Umbilical cord (tissue), 1 donor: ENCODE measurements at regions not wholly inside any gene's neighbourhood (a gene's known extent, or its start where the extent isn't known, plus 50 kb on each side); places are given as distances from the start of the nearest gene placed in this dataset.

ENCODE experiments used
- DNase-seq: peaks from one replicate; pipeline ENCODE4 v3.0.0-alpha.2; 2015; ENCODE audit warnings: low spot score

- DNase-seq = no peak
Observed at GRCh38 chr16:50925758-50926357, 184.0 kb downstream of the CYLD start.

- no peak for DNase-seq
Observed at GRCh38 chr16:50924759-50925545, 183.1 kb downstream of the CYLD start.

DNA sequence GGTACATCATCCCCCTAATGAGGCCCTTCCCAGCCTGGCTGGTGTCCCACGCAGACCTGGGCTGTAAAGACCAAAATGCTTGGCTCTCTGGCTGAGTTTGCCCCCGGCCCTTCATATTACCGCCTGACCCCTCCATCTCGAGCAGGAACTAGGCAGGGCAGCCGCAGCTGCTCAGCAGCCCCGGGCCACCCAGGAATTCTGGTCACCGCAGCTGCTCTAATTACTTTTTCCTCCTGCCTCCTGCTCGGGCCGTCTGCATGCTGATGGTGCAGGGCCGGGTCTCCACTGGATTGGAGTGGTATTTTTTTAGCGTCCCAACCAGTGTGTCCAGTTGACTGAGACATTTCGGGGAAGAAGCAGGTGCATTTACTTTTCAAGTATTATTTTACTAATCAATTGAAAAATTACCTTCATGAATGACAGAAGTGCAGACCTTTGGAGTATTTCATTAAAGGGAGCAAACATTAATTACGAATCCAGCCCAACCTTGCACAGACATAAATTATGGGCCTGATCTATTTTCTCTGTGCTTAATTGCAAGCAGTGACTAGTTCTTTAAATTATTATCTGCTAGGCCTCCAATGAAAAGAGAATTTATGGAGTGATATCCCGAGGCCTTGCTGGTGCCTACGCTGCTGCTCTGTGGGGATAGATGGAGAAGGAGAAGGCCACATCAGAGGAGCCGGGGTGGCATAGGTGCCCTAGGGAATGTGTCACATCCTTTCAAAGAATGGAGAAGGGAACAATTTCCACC, 176.2 kb downstream of the CYLD start:
- DNase-seq = no peak

- no peak for DNase-seq
Observed at GRCh38 chr16:50916040-50916439, 174.2 kb downstream of the CYLD start.

GRCh38 chr16:50915120-50915519, 173.2 kb downstream of the CYLD start:
- DNase-seq = no peak

GRCh38 chr16:50910736-50911100, 168.8 kb downstream of the CYLD start:
- DNase-seq = peak; percentile 28

- no peak for DNase-seq
Observed at GRCh38 chr16:50909831-50910735, 168.2 kb downstream of the CYLD start.

- DNase-seq = no peak
Observed at GRCh38 chr16:50908468-50908867, 166.6 kb downstream of the CYLD start.

- DNase-seq = no peak
Observed at GRCh38 chr16:50906454-50906853, 164.6 kb downstream of the CYLD start.

GRCh38 chr16:50902457-50902856, 160.6 kb downstream of the CYLD start:
- no peak for DNase-seq

GRCh38 chr16:50901062-50901461, 159.2 kb downstream of the CYLD start:
- DNase-seq = no peak

GRCh38 chr16:50900391-50900942, 158.6 kb downstream of the CYLD start:
- DNase-seq = no peak

DNA sequence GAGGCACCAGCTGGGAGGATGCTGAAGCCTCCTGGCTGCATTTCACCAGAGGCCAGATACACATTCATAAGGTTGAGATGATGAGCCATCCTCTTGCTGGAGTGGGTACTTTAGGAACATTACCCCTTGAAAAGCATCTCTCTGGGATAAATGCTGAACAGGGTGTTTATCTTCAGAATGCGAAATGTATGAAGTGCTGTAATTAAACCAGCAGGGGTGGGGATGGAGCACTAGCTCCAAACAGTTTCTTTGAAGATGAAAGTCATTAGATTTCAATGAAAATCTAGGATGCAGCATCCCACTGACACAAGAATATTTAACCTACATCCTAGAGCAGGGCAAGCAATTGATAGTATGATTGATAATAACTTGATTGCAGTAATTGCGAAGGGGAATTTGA, 158.1 kb downstream of the CYLD start:
- no peak for DNase-seq

DNA sequence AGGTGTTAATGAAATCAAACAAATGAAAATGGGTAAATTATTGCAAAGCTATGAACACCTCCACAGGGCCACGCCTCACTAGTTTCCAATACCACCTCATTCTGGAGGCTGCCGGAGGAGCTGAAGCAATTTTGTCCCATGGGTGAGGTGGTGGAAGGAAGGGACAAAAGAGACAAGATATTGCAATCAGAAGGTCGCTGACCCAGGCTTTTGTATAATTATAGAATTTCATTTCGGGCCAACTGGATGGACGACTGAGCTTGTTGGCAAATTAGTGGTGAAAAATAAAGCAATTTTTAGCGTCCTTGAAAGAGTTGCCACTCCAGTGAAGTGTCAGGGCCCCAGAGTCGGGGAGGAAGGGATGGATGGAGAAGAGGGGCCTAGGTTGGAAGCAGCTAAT, 147.9 kb downstream of the CYLD start:
- no peak for DNase-seq

GRCh38 chr16:50889276-50889675, 147.4 kb downstream of the CYLD start:
- no peak for DNase-seq

DNA sequence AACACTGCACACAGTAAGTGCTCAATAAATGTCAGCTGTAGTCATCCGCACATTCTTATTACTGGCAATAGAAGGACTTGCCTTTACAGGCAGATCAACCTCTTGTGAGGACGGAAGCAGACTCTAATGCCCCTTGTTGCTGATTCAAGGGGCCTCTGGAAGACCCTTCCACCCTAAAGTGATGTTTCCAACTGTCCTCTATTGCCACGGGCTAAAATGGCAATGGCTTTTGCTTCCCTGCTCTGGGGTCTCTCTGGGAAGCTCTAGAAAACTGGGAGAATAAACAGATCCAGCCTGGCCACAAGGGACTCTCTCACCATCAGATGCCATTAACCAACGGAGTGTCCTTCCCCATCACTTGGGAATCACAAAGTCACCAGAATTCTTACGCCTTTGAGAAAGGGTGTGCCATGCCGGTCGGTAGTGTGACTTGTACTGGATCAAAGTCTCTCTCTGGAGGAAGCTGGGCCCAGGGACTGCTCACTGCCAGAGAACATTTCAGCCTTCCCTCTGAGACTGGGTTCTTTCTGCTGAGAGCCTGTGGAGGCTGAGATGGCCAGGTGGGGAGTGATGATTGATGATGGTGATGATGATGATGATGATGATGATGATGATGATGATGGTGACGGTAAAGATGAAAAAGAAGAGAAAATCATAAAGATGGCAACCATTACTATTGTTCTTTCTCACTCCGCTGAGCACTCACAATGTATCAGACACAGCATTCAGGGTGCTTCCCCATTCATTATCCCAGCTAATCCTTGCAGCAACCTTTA, 146.8 kb downstream of the CYLD start:
- DNase-seq = no peak

DNA sequence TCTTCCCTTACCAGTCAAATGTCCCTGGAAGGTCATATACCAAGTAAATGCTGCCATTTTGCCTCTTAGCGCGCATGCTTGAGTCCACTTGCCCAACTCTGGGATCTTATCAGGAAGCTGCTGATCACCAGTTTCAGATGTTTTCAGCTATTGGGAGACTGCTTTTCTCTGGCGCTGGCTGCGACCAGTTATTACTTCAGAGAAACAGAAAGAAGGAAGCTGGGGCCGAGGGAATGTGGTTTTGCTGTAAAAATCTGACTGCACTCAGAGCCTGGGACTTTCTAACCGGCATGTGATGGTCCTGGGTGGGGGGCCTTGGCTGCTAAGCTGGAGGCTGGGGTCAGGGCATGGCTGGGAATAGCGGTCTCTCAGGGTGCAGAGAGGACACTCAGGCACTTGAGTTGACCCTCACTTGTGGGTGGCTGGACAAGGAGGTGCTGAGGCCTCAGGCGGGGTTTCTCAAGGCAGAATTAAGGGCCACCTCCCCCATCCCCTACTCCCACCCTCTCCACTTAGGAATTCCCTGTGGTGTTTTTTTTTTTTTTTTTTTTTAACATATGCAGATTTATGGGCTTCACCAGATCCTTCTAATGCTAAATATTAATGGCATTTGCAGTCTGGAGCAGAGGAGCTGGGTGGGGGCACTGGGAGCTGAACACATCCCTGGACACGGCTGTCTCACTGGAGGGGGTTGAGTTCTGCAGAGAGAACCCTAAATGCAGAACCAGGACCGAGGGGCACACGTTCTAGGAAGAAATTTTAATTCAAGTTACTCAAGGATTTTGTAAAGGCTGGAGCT, 145.8 kb downstream of the CYLD start:
- no peak for DNase-seq

DNA sequence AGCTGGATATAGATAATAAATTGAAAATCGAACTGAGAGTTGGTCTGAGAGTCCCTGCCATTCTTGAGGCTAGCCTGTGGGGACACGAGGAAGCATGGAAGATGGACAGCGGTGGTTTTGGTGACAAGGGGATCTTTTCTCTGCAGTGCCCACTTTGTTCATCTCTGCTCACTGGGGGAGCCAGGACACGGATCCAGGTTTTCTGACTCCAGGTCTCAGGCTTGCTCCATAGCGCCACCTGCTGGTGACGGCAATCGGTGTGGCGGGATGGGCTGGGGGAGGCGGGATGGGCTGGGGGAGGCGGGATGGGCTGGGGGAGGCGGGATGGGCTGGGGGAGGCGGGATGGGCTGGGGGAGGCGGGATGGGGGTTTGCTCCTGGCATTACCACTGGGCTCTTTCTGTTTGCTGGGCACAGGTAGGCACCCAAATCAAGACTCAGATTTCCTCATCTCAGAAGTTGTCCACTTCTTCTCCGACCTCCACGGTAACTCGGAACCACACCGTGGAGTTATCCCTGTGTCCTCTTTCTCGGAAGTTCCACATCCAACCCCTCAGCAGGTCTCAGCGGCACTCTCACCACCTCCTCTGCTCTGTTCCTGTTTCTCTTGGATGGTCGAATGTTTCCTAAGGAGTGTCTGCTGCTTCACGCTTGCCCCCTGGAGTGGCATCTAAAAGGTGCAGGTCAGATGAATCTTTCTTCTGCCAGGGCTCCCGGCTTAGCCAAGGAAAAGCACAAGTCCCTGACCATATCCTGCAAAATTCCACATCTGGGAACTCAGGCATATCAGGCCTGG, 142.4 kb downstream of the CYLD start:
- no peak for DNase-seq

- DNase-seq = no peak
Observed at GRCh38 chr16:50881956-50882355, 140.1 kb downstream of the CYLD start.
